Neural cell (in vitro differentiated cells): ENCODE measurements at regions not wholly inside any gene's neighbourhood (a gene's known extent, or its start where the extent isn't known, plus 50 kb on each side); places are given as distances from the start of the nearest gene placed in this dataset.

Experiments
- EZH2 ChIP-seq: fragments of 200-600, 300-800 bp; shearing (Covaris generic), sonication (generic); IDR thresholded peaks from 2 replicates; pipeline ENCODE4 v1.6.1; 2014; ENCODE audit warnings: antibody characterized with exemption, low read length, borderline replicate concordance, mild to moderate bottlenecking; ENCODE audit not compliant: insufficient read depth, poor library complexity, severe bottlenecking
- MXI1 ChIP-seq: fragments of 450-650 bp; conservative IDR thresholded peaks from 2 replicates; pipeline ENCODE4 v1.6.1; 2014; ENCODE audit warnings: antibody characterized with exemption, mild to moderate bottlenecking; ENCODE audit not compliant: poor library complexity, severe bottlenecking
- POLR2AphosphoS5 ChIP-seq: IDR thresholded peaks from 2 replicates; pipeline ENCODE4 v1.6.1; 2012
- SMC3 ChIP-seq: fragments of 450-650 bp; conservative IDR thresholded peaks from 2 replicates; pipeline ENCODE4 v1.6.1; 2014; ENCODE audit warnings: antibody characterized with exemption, mild to moderate bottlenecking, moderate library complexity; ENCODE audit not compliant: poor library complexity
- TAF1 ChIP-seq: IDR thresholded peaks from 2 replicates; pipeline ENCODE4 v1.6.1; 2012; ENCODE audit warnings: low read depth
- TF ChIP-seq, protein P1 (sequence below): fragments of 450-650 bp; IDR thresholded peaks from 2 replicates; pipeline ENCODE4 v1.5.1; 2014; ENCODE audit warnings: antibody characterized with exemption, mild to moderate bottlenecking, moderate library complexity; ENCODE audit not compliant: poor library complexity, severe bottlenecking
- TF ChIP-seq, protein P2 (sequence below): IDR thresholded peaks from 2 replicates; pipeline ENCODE4 v1.6.1; 2012; ENCODE audit warnings: borderline replicate concordance

DNA sequence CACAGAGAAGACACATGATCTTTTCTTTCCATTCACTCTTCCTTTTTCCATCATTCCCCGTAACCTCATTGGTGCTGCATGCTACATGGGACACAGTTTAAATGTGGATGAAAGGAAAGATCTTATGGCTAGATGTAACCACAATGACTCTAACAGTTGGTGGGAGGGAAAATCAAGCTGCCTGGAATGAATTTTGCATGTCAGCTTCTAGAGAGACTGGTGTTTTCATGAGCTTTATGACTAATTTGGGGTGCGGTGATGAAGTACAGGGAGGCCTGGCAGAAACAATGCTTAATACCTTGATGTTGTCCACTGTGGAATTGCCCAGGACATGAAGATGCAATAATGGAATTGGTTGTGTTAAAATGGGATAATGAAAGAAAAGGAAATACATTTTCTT is 55.9 kb upstream of the MYO10 start:
- TF ChIP-seq EZH2: no peak
- no peak for TF ChIP-seq POLR2AphosphoS5
- TF ChIP-seq, protein P1, sequence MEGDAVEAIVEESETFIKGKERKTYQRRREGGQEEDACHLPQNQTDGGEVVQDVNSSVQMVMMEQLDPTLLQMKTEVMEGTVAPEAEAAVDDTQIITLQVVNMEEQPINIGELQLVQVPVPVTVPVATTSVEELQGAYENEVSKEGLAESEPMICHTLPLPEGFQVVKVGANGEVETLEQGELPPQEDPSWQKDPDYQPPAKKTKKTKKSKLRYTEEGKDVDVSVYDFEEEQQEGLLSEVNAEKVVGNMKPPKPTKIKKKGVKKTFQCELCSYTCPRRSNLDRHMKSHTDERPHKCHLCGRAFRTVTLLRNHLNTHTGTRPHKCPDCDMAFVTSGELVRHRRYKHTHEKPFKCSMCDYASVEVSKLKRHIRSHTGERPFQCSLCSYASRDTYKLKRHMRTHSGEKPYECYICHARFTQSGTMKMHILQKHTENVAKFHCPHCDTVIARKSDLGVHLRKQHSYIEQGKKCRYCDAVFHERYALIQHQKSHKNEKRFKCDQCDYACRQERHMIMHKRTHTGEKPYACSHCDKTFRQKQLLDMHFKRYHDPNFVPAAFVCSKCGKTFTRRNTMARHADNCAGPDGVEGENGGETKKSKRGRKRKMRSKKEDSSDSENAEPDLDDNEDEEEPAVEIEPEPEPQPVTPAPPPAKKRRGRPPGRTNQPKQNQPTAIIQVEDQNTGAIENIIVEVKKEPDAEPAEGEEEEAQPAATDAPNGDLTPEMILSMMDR: no peak
- TF ChIP-seq SMC3: no peak
- no peak for TF ChIP-seq MXI1
- TF ChIP-seq TAF1: no peak
- TF ChIP-seq, protein P2, sequence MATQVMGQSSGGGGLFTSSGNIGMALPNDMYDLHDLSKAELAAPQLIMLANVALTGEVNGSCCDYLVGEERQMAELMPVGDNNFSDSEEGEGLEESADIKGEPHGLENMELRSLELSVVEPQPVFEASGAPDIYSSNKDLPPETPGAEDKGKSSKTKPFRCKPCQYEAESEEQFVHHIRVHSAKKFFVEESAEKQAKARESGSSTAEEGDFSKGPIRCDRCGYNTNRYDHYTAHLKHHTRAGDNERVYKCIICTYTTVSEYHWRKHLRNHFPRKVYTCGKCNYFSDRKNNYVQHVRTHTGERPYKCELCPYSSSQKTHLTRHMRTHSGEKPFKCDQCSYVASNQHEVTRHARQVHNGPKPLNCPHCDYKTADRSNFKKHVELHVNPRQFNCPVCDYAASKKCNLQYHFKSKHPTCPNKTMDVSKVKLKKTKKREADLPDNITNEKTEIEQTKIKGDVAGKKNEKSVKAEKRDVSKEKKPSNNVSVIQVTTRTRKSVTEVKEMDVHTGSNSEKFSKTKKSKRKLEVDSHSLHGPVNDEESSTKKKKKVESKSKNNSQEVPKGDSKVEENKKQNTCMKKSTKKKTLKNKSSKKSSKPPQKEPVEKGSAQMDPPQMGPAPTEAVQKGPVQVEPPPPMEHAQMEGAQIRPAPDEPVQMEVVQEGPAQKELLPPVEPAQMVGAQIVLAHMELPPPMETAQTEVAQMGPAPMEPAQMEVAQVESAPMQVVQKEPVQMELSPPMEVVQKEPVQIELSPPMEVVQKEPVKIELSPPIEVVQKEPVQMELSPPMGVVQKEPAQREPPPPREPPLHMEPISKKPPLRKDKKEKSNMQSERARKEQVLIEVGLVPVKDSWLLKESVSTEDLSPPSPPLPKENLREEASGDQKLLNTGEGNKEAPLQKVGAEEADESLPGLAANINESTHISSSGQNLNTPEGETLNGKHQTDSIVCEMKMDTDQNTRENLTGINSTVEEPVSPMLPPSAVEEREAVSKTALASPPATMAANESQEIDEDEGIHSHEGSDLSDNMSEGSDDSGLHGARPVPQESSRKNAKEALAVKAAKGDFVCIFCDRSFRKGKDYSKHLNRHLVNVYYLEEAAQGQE: no peak
